DLD1 (cell line): ENCODE measurements at regions not wholly inside any gene's neighbourhood (a gene's known extent, or its start where the extent isn't known, plus 50 kb on each side); places are given as distances from the start of the nearest gene placed in this dataset.
"Not testable (repeated sequence)": the region's sequence is repeated elsewhere in the genome, so short reads cannot be mapped to it uniquely, and the experiment has no call there.

Source experiments
- in situ Hi-C: cut with HindIII; loops from 2 replicates; pipeline ENCODE4 v1.10.0; 2017; ENCODE audit warnings: low sequenced_read_pairs

DNA sequence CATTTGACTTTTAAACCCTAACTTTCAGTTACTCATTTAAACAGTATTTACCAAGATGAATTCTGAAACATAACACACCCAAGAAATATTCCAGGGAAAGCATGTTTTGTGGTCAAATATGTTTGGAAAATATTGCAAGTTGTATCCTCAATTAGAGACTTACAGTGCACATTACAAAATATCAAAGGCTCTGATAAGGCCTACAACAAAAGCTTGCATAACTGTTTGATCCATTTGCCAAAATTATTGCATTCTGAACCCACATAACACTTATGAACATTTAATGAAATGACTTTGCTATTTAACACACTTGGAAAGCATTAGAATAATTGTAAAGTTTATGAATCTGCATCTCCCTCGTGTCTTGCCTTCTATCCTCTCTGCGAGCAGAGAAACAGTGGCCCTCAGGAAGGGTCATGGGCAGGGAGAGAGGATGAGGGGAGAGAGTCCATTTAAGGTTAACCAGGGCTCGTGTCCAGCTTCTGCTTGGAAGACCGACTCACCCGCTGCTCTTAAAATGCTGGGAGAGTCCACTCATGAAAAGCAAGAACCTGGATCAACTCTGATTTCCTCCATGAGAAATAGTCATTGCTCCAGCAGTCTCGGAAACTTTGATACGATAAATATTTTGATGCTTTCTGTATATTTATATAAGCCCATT lies 408.2 kb upstream of the ZMIZ1 start:
- in situ Hi-C loops: loop anchor here (5.0 kb wide), 1 partner anchor 73 kb away; no protein-coding TSS in a partner anchor

GRCh38 chr10:78663721-78664120 lies 405.0 kb upstream of the ZMIZ1 start:
- in situ Hi-C loops: loop anchor here (5.0 kb wide), 1 partner anchor 76 kb away; no protein-coding TSS in a partner anchor

DNA sequence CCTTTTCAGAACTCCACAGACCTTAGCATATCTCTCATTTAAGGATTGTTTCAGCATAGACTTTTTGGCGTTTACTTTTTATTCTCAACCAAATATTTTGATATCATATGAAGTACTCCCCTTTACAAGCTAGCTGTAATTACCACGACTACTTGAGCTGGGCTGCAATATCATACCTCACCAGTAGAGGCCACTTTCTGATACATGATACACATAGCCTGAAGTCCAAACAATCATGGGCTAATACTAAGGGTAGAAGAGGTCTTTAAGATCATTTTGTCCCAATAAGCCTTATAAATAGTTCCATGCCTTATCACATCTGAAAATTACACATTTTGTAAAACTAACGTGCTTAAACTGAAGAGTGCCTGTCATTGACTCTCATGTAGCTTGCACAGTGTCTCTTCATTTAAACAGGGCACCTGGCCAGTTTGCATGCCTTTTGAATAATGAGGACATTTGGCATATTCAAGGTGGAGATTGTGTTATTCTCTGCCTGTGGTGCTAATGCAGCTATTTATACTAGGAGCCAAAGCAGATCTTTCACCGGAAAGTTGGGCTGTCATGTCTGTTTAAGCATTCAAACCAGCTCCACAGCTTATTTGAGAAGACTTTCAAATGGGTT lies 403.7 kb upstream of the ZMIZ1 start:
- in situ Hi-C loops: loop anchor here (5.0 kb wide), 1 partner anchor 78 kb away; no protein-coding TSS in a partner anchor

- in situ Hi-C loops: no loop called here
Measured at GRCh38 chr10:78672918-78673317, 395.8 kb upstream of the ZMIZ1 start.

DNA sequence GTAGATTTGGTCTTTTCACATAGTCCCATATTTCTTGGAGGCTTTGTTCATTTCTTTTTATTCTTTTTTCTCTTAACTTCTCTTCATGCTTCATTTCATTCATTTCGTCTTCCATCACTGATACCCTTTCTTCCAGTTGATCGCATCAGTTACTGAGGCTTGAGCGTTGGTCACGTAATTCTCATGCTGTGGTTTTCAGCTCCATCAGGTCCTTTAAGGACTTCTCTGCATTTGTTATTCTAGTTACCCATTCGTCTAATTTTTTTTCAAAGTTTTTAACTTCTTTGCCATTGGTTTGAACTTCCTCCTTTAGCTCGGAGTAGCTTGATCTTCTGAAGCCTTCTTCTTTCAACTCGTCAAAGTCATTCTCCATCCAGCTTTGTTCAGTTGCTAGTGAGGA lies 387.6 kb upstream of the ZMIZ1 start:
- in situ Hi-C loops: not testable (repeated sequence)

DNA sequence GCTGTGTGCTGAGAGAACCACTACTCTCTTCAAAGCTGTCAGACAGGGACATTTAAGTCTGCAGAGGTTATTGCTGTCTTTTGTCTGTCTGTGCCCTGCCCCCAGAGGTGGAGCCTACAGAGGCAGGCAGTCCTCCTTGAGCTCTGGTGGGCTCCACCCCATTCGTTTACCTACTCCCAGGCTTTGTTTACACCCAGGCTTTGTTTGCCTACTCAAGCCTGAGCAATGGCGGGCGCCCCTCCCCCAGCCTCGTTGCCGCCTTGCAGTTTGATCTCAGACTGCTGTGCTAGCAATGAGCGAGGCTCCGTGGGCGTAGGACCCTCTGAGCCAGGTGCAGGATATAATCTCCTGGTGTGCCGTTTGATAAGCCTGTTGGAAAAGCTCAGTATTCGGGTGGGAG lies 386.8 kb upstream of the ZMIZ1 start:
- in situ Hi-C loops: not testable (repeated sequence)

DNA sequence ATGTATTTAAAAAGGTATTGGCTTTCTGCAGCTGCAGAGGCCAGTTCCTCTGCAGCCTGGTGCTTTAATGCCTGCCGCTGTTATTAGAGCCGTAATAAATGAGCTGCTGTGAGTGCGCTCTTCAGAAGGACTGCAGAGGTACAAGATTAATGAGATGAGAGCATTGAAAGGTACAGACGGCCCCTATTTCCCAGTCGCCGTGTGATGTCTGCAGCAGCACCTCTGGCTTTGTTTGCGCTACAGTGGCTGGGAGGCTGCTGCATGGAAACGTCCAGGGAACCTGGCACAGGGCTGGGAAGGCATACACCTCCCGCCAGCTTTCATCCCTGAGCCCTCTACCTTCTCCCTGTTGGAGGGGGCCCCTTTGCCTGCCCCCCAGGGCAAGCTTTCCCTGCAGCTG lies 383.8 kb upstream of the ZMIZ1 start:
- in situ Hi-C loops: loop anchor here (5.0 kb wide), 1 partner anchor 42 kb away; no protein-coding TSS in a partner anchor

DNA sequence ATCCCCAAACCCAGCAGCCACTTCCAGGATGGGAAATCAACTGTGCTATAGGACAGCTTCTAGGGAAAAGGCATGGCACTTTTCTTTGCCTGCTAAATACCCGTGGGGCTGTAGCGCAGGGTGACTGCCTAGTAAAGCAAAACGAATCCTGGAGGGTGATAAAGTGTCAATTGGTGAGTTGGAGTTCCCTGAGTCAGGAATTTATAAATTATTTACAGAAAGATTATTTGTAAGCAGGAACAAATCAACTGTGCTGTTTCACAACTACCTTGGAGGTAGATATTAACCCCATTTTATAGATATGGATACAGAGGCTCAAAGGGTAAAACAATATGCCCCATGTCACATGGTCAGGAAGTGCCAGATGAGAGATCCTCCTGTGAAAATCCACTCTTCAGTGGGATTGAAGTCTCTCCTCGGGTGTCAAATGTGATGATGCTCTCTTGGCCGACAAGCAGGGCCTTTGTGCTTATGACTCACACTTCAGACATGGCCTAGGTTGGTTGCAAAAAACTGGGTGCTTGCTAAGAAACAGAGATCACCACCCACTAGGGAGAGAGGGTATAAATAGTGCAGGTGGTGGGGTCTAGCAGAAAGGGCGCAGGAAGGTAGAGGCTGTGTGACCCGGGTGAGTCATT lies 383.2 kb upstream of the ZMIZ1 start:
- in situ Hi-C loops: loop anchor here (5.0 kb wide), 1 partner anchor 42 kb away; no protein-coding TSS in a partner anchor

GRCh38 chr10:78686444-78687060 lies 382.2 kb upstream of the ZMIZ1 start:
- in situ Hi-C loops: loop anchor here (5.0 kb wide), 1 partner anchor 41 kb away; no protein-coding TSS in a partner anchor

DNA sequence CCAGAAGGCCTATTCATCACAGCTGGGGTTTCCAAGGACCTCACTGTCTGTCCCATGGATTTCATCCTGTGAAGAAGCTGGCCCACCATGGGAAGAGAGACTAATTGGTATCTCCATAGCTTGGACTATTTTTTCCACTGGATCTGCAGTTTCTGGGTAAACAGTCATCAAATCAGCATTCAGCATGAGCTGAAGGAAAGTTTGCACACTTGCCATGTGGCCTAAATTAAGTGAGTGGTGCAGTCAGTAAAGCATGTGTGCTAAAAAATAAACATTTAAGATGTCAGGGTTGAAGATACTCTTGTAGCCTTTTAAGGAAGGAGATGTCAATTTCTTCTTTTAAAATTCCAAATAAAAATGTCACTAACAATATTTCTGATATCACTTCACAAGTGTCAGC lies 381.1 kb upstream of the ZMIZ1 start:
- in situ Hi-C loops: loop anchor here (5.0 kb wide), 1 partner anchor 40 kb away; no protein-coding TSS in a partner anchor

GRCh38 chr10:78688230-78688900 lies 380.4 kb upstream of the ZMIZ1 start:
- in situ Hi-C loops: loop anchor here (5.0 kb wide), 1 partner anchor 39 kb away; no protein-coding TSS in a partner anchor

GRCh38 chr10:78688901-78689583 lies 379.7 kb upstream of the ZMIZ1 start:
- in situ Hi-C loops: loop anchor here (5.0 kb wide), 1 partner anchor 38 kb away; no protein-coding TSS in a partner anchor

DNA sequence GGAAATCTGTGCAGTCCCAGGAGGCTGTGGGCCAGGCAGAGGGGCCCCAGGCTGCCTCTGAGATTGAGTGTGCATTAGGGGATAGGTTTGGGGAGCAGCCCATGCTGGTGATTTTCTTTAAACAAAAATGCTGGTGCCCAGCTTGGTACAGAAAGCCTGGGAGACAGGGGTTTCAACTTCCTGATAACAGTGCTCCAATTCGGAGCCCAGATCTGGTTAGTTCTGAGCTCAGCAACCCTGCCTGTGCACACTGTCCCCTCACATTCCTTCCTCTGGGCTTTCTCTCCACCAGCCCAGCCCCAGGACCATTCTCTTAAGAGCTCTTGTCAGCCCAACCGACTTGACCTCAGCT lies 379.2 kb upstream of the ZMIZ1 start:
- in situ Hi-C loops: loop anchor here (5.0 kb wide), 1 partner anchor 38 kb away; no protein-coding TSS in a partner anchor

DNA sequence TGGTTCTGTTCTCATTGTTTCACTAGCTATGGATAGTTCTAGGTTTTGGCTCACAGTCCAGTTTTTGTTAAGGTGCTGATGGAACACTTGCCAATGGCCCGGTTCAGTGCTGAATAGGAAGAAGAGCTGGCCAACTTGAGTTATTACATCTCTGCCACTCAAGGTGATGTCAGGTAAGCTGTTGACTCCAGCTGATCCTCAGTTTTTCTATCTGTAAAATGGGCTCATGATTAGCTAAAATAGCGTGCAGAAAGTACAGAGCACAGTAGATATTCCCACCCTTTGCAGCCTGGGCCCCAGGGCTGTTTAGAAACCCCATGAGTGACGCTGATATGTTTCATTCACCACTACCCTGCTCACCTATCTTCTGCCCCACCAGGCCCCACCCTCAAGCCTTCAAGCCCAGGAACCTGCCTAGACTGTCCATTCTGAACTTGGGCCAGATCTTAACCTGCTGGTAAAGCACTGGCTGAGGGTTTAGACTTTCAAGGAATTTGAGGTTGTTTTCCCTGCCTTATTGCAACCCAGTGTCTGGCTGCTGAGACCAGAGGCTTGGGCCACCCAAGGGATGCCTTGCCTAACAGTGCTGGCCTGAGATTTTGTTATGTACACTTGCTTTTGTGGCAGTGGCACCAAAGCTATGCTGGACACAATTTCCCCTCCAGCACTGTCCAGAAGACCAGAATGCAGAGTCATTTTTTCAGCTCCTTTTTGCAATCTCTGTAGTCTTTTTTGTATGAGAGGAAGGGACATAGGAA lies 378.2 kb upstream of the ZMIZ1 start:
- in situ Hi-C loops: no loop called here

DNA sequence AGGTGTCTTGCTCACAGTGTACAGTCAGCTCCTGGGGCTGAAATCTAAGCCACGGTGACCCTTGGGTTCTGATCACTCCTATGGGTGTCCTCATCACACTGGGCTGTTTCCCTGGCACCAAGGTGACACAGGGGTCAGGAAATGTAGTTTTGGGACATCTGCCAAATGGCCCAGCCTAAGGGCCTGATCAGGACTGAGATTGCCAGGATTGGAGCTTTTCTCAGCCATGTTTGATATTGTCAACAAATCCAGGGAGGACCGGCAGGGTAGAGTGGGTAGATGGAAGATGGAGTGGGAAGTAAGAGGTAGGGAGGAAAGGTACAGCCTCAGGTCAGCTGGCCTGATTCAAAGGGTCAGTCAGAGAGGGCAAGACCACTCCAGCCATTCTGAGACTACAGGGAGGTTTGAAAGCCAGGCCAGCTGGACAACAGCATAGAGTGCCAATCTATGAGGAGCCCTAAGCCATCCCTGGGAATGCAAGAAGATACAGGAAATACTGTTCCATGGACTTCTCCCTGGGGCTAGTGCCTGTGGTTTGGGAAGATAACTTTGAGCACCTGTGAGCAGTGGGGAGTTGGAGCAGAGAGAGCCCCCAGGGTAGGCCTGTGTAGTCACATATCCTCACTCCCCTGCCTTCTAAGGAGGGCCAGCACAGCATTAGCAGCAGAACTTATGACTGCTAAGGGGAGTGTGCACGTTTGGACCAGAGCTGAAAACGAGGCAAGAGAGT lies 377.3 kb upstream of the ZMIZ1 start:
- in situ Hi-C loops: no loop called here

GRCh38 chr10:78692071-78692470 lies 376.7 kb upstream of the ZMIZ1 start:
- in situ Hi-C loops: no loop called here

DNA sequence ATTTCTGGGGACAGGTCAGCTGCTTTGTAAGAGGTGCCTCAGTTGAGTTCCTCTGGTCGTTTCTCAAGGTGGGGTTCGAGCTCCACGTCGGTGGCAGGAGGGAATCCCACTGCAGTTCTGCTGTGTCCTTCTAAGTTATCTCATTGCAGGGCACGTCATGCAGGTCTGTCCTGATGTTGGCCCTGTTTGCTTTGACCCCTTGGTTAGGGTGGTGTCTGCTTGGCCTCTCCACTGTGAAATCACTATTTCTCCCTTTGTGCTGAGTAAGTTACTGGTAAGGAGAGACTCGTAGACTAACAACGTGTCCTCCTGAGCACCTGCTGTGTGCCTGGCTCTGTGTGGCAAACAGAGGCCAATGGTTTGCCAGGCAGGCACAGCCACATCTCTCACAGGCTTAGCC lies 372.9 kb upstream of the ZMIZ1 start:
- in situ Hi-C loops: no loop called here

DNA sequence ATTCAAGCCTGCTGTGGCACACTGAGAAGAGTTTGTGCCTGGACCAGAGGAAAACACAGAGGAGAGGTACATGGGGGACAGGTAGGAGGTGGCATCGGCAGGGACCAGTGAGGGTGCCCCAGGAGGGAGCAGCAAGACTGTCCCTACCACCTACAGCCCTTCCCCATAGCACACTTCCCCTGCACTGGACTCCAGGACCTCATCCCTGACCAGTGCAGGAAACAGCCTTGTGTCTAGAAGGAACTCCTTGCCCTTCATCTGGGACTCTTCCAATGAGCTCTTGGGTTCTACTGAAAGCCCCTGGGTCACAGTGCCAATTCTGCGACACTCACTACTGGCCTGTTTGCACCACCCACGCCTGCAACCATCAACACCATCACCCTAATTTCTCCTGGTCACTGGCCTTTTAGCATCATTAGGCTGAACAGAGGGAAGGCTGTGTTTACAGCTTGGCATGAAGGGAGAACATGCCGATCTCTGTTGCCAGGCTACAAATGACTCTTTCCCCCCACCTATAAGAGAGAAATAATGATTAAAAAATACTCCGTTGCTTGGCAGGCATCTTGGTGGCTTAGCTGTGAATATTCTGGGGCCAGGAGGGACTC lies 371.9 kb upstream of the ZMIZ1 start:
- in situ Hi-C loops: no loop called here
